ENCODE measurements at regions not wholly inside any gene's neighbourhood (a gene's known extent, or its start where the extent isn't known, plus 50 kb on each side); places are given as distances from the start of the nearest gene placed in this dataset.
"Not testable (repeated sequence)": the region's sequence is repeated elsewhere in the genome, so short reads cannot be mapped to it uniquely, and the experiment has no call there.

GRCh38 chr4:116110713-116111112, 974.7 kb downstream of the TRAM1L1 start:
- H3K36me3 ChIP-seq (ENCODE audit: low read depth, missing control alignments): no peaks in the 10 kb centered on the region

GRCh38 chr4:116108606-116109005, 976.8 kb downstream of the TRAM1L1 start:
- no peak overlapping the region for H3K27ac ChIP-seq
- no peak overlapping the region for H3K4me3 ChIP-seq
- 83 to 85% methylated on average over 8 of the region's 8 CpGs for WGBS, 2 donors
- H3K36me3 ChIP-seq (ENCODE audit: low read depth, missing control alignments): no peaks in the 10 kb centered on the region
- no peaks in the 10 kb centered on the region for H3K27me3 ChIP-seq
- no peaks in the 10 kb centered on the region for H3K4me1 ChIP-seq
- DNase-seq: no peak
- intact Hi-C loops (cut with DNase I; ENCODE audit: low total_unique reads): no loop called here
- no peaks in the 10 kb centered on the region for H3K9me3 ChIP-seq
- TF ChIP-seq CTCF (IDR thresholded peaks at IDR 0.05) (no peak), POLR2A (IDR thresholded peaks at IDR 0.05) (no peak)

More at GRCh38 chr4:116110713-116111112, 974.7 kb downstream of the TRAM1L1 start:
- H3K27ac ChIP-seq: no peak overlapping the region
- no peaks in the 10 kb centered on the region for H3K9me3 ChIP-seq
- intact Hi-C loops (cut with DNase I; ENCODE audit: low total_unique reads): no loop called here
- no peak overlapping the region for H3K4me3 ChIP-seq
- no peaks in the 10 kb centered on the region for H3K4me1 ChIP-seq
- TF ChIP-seq POLR2A (IDR thresholded peaks at IDR 0.05): no peak
- TF ChIP-seq CTCF (IDR thresholded peaks at IDR 0.05): no peak
- WGBS, 2 donors: 89 to 96% methylated on average over 3 of the region's 3 CpGs
- no peaks in the 10 kb centered on the region for H3K27me3 ChIP-seq
- DNase-seq: no peak

- H3K9me3 ChIP-seq: no peaks in the 10 kb centered on the region
- no peaks in the 10 kb centered on the region for H3K4me1 ChIP-seq
- WGBS, 2 donors: 52 to 70% methylated on average over 1 of the region's 1 CpG
- no peak overlapping the region for H3K27ac ChIP-seq
- TF ChIP-seq POLR2A (IDR thresholded peaks at IDR 0.05) (no peak), CTCF (IDR thresholded peaks at IDR 0.05) (no peak)
- no peak for DNase-seq
- no peaks in the 10 kb centered on the region for H3K27me3 ChIP-seq
- intact Hi-C loops (cut with DNase I; ENCODE audit: low total_unique reads): no loop called here
- no peaks in the 10 kb centered on the region for H3K36me3 ChIP-seq (ENCODE audit: low read depth, missing control alignments)
- no peak overlapping the region for H3K4me3 ChIP-seq
Measured at GRCh38 chr4:116101321-116101720, 984.1 kb downstream of the TRAM1L1 start.

- Histone ChIP-seq H3K36me3 (ENCODE audit: low read depth, missing control alignments) (no peaks in the 10 kb centered on the region), H3K4me3 (no peak overlapping the region), H3K4me1 (no peaks in the 10 kb centered on the region), H3K27ac (no peak overlapping the region), H3K9me3 (no peaks in the 10 kb centered on the region), H3K27me3 (no peaks in the 10 kb centered on the region)
- no peak for DNase-seq
- intact Hi-C loops (cut with DNase I; ENCODE audit: low total_unique reads): no loop called here
- no peak for TF ChIP-seq CTCF (IDR thresholded peaks at IDR 0.05)
- no peak for TF ChIP-seq POLR2A (IDR thresholded peaks at IDR 0.05)
Measured at GRCh38 chr4:116099596-116099995, 985.8 kb downstream of the TRAM1L1 start.

- H3K4me3 ChIP-seq; H3K27ac ChIP-seq; H3K4me1 ChIP-seq; DNase-seq; H3K27me3 ChIP-seq; intact Hi-C loops (cut with DNase I; ENCODE audit: low total_unique reads); H3K36me3 ChIP-seq (ENCODE audit: low read depth, missing control alignments); H3K9me3 ChIP-seq: not testable (repeated sequence)
- WGBS, 2 donors: 88 to 93% methylated on average over 3 of the region's 3 CpGs
Measured at GRCh38 chr4:116097353-116097752, 983.9 kb upstream of the NDST4 start.
